ENCODE measurements at regions not wholly inside any gene's neighbourhood (a gene's known extent, or its start where the extent isn't known, plus 50 kb on each side); places are given as distances from the start of the nearest gene placed in this dataset.

- no peak for TF ChIP-seq POLR2AphosphoS5 (IDR thresholded peaks at IDR 0.05; ENCODE audit: low read depth, low read length)
- no peak for TF ChIP-seq TAF1 (IDR thresholded peaks at IDR 0.05; ENCODE audit: borderline replicate concordance, insufficient read depth, low read length)
- TF ChIP-seq REST (IDR thresholded peaks at IDR 0.05; ENCODE audit: insufficient read depth in 1 of 2, low read depth in 2 of 2, low read length in 2 of 2): no peak
- TF ChIP-seq SIN3A (IDR thresholded peaks at IDR 0.05; ENCODE audit: borderline replicate concordance, insufficient read depth, low read length): no peak
Observed at GRCh38 chr14:84963518-84963917, 566.4 kb upstream of the FLRT2 start.
